Brain microvascular endothelial cell (primary cell): ENCODE measurements at regions not wholly inside any gene's neighbourhood (a gene's known extent, or its start where the extent isn't known, plus 50 kb on each side); places are given as distances from the start of the nearest gene placed in this dataset.

Source experiments
- DNase-seq: peaks from one replicate; pipeline ENCODE4 v3.0.0-alpha.2; 2020
- H3K27ac ChIP-seq: fragments of 250-450 bp; sonication (Bioruptor Pico); 2 replicates; pipeline ENCODE4 v1.5.1; 2020; ENCODE audit warnings: mild to moderate bottlenecking, moderate library complexity
- H3K27me3 ChIP-seq: fragments of 250-450 bp; sonication (Bioruptor Pico); replicated peaks from 2 replicates; pipeline ENCODE4 v1.5.1; 2020; ENCODE audit warnings: mild to moderate bottlenecking
- H3K36me3 ChIP-seq: fragments of 250-450 bp; sonication (Bioruptor Pico); replicated peaks from 2 replicates; pipeline ENCODE4 v1.5.1; 2020; ENCODE audit warnings: mild to moderate bottlenecking
- H3K4me3 ChIP-seq: 2 replicates; pipeline ENCODE4 v1.5.1; 2011; ENCODE audit warnings: low read depth, mild to moderate bottlenecking, control low read depth, low read length, moderate library complexity
- in situ Hi-C: cut with HindIII; loops from 2 replicates; pipeline ENCODE4 v1.10.0; 2017; ENCODE audit warnings: low sequenced_read_pairs, low pct_ligation_motif_present
- TF ChIP-seq, protein P1 (sequence below): IDR thresholded peaks from 2 replicates; pipeline ENCODE4 v1.5.1; 2011; ENCODE audit warnings: low read depth, mild to moderate bottlenecking, moderate library complexity, low read length, control low read depth, inconsistent platforms; ENCODE audit errors: missing control alignments

DNA sequence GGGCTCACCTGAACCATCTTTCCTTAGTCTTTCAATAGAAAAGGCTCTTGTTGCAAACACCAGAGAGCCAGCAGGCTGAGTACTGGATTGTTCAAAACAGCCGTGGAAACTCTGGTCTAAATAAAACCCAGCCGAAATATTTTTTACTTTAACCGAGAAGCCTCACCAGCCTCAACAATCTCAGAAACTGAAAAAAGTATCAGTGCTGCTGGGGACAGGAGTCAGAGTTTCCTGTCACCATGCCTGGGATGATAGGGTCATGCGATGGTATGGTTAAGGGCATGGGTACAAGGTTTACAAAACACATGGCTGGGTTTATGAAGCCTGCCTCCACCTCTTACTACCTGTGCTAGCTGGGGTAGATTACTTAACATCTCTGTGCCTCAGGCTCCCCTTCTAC is 55.3 kb upstream of the FZD7 start:
- H3K27ac ChIP-seq: no peak overlapping the region
- TF ChIP-seq, protein P1, sequence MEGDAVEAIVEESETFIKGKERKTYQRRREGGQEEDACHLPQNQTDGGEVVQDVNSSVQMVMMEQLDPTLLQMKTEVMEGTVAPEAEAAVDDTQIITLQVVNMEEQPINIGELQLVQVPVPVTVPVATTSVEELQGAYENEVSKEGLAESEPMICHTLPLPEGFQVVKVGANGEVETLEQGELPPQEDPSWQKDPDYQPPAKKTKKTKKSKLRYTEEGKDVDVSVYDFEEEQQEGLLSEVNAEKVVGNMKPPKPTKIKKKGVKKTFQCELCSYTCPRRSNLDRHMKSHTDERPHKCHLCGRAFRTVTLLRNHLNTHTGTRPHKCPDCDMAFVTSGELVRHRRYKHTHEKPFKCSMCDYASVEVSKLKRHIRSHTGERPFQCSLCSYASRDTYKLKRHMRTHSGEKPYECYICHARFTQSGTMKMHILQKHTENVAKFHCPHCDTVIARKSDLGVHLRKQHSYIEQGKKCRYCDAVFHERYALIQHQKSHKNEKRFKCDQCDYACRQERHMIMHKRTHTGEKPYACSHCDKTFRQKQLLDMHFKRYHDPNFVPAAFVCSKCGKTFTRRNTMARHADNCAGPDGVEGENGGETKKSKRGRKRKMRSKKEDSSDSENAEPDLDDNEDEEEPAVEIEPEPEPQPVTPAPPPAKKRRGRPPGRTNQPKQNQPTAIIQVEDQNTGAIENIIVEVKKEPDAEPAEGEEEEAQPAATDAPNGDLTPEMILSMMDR: no peak
- in situ Hi-C loops: no loop called here
- H3K27me3 ChIP-seq: no peaks in the 10 kb centered on the region
- H3K36me3 ChIP-seq: no peaks in the 10 kb centered on the region
- DNase-seq: no peak
- no peak overlapping the region for H3K4me3 ChIP-seq

DNA sequence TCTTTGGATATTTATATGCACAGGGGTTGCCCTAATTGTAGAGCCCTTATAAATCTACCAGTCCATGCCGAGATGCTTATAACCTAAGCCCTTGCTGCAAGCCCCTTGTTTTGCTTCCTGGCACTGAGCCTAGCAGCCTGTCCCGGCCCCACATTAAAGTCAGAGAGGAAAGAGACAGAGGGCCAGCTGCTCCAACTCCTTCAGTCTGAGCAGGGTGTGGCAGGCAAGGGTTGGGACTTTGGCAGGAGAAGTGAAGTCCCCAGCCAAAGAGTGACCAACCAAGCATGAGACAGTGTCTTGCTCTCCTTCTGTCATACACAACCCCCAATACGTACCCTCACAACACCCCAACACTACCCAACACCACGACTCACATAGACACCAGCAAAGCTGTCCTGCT is 54.7 kb upstream of the FZD7 start:
- in situ Hi-C loops: no loop called here
- Histone ChIP-seq H3K27ac (no peak overlapping the region), H3K27me3 (no peaks in the 10 kb centered on the region), H3K4me3 (no peak overlapping the region), H3K36me3 (no peaks in the 10 kb centered on the region)
- TF ChIP-seq, protein P1: no peak
- no peak for DNase-seq

DNA sequence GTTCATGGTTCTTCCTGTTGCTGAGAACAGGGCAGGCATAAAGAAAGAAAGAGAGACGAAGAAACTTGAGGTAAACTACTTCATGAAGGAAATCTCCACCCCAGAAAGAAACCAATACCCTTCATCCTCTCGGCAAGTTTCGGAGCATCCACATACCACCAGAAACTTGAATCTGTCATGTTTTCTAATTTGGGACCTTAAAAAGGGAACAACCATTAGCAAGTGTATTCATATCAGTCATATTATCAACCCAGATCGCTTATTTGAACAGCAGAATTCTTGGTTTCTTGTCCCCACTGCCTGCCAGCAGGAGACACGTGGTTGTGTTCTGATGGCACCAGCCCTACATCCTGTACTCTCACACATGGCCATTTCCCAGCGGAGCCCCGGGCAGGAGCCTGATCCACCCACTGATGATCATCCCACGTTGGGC is 53.2 kb upstream of the FZD7 start:
- H3K27me3 ChIP-seq: no peaks in the 10 kb centered on the region
- no peak overlapping the region for H3K4me3 ChIP-seq
- TF ChIP-seq, protein P1: no peak
- DNase-seq: no peak
- no peaks in the 10 kb centered on the region for H3K36me3 ChIP-seq
- in situ Hi-C loops: no loop called here
- H3K27ac ChIP-seq: no peak overlapping the region

DNA sequence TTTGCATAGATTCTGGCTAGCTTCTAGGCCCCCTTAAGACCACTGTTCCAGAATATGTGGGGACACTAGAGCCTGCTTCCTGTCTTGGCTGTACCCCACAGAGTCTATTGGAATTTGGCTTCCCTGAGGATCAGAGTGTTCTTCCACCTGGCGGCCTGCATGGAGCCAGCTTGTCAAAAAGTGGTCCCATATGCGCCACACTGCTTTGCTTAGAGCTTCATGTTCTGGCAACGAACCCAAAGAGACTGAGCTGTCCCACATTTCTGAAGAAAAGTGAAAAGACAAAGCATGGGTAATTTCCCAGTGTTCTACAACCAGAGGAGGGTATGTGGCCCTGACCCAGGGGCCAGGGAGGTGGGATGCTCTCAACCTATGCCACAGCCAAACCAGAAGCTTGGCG is 52.7 kb upstream of the FZD7 start:
- Histone ChIP-seq H3K36me3 (no peaks in the 10 kb centered on the region), H3K4me3 (no peak overlapping the region), H3K27ac (no peak overlapping the region), H3K27me3 (no peaks in the 10 kb centered on the region)
- TF ChIP-seq, protein P1: no peak
- DNase-seq: no peak
- in situ Hi-C loops: no loop called here

DNA sequence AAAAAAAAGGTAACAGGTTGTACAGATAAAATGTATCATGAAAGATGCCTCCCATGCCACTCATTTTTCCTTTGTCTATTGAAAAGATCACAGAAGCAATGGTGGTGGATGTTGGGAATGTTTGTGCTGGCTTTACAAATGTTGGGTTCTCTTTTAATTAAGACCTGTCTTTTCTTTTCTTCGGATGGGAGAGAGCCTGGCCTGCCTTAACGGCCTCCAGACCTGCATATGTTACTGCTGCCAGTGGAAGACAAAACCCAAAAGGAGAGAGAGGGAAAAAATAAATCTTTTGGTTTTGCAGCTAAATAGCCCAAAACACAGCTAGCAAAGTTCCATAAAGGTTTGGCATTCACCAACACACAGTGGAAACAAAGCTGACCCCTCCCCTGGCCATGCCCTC is 50.5 kb upstream of the FZD7 start:
- in situ Hi-C loops: no loop called here
- no peaks in the 10 kb centered on the region for H3K36me3 ChIP-seq
- H3K4me3 ChIP-seq: no peak overlapping the region
- no peak for DNase-seq
- H3K27me3 ChIP-seq: no peaks in the 10 kb centered on the region
- no peak overlapping the region for H3K27ac ChIP-seq
- TF ChIP-seq, protein P1: no peak

DNA sequence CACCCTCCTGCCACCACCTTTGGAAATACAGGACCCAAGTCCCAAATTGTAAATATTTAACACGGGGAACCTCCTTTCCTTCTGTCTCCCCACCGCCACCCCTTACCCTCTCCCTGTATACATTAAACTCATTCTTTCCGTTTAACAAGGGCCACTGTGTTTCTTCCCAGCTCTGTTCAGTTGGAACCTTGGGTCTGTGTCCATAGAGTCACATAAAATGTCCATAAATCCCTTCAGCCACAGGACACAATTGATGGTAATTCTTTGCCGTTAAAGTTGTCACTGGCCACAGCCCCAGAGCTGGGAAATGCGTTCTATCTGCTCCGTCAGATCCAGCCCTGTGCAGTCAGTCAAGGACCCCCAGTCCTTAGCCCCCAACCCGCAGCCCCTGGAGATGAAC is 49.9 kb upstream of the FZD7 start:
- no peak for DNase-seq
- in situ Hi-C loops: no loop called here
- TF ChIP-seq, protein P1: no peak
- no peaks in the 10 kb centered on the region for H3K36me3 ChIP-seq
- no peaks in the 10 kb centered on the region for H3K27me3 ChIP-seq
- no peak overlapping the region for H3K27ac ChIP-seq
- no peak overlapping the region for H3K4me3 ChIP-seq
